ENCODE measurements at regions not wholly inside any gene's neighbourhood (a gene's known extent, or its start where the extent isn't known, plus 50 kb on each side); places are given as distances from the start of the nearest gene placed in this dataset.

DNA sequence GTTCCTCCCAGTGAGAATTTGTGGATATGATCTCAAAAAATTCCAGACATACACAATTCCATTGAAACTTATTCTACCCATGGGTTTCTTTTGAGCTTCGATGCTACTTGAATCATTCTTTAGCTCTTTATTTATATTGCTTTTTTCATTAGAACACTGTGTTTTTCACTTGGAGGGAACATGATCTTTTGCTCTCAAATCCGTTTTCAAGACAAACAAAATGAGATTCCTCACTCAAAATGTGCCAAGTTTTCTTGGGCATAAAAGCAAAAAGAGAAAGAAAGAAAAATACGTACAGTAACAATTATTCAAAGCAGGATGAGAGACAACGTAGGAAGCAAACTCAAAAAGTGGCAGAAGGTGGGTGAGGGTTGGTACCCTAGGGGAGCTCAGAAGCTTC, 118.8 kb upstream of the PDZRN3 start (continued):
- no peak for TF ChIP-seq CTCF (IDR thresholded peaks at IDR 0.05)

DNA sequence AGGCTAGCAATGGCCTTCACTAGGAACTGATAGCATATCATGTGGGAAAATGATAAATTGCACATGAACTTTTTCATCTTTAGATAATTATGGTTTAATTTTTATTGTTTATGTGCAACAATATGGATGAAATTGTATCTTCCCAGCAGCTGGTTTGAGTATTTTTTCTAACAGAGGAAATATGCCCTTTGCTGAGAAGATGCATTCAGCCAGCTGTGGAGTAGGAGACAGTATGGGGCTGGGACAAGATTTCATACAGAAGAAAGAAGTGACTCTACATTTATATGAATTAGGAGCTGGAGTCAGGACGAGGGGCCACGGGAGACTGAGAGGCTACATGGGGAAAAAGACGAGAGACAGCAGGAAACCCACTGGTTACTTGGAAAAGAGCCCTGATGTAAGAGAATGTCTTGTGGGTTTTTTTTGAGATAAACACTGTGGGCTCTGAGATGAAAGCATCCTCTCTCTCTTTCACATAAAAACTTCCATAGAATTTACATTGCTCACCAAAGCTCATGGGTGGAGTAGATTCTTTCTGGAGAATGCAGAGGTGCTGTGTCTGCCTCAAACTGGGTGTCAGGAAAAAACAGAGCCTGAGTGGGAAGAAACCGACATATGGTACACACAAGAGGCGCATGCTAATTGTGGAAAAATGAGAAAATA, 115.2 kb upstream of the PDZRN3 start:
- Histone ChIP-seq H3K9me3 (no peaks in the 10 kb centered on the region), H3K4me1 (no peaks in the 10 kb centered on the region), H3K27ac (no peak overlapping the region), H3K4me3 (no peak overlapping the region), H3K4me2 (no peak overlapping the region)
- CTCF ChIA-PET: no interaction called here
- DNase-seq (ENCODE audit: low read depth in 1 of 2, low spot score in 1 of 2) (no peak), ATAC-seq (no peak), FAIRE-seq (no peak)
- 3% methylated on average over 5 of the region's 5 CpGs for WGBS (ENCODE audit: missing lambda C conversion rate)
- POLR2A ChIA-PET: no interaction called here
- no peak for TF ChIP-seq CBX8 (IDR thresholded peaks at IDR 0.05)
- no peak for TF ChIP-seq ESRRA (IDR thresholded peaks at IDR 0.05; ENCODE audit: borderline replicate concordance, low read length)
- no peak for TF ChIP-seq HOXA7 (CRISPR knock-in tag; IDR thresholded peaks at IDR 0.05)
- no peak for TF ChIP-seq RNF2 (IDR thresholded peaks at IDR 0.05; ENCODE audit: borderline replicate concordance, low read depth)
- no peak for TF ChIP-seq EHMT2 (IDR thresholded peaks at IDR 0.05; ENCODE audit: low read depth)
- no peak for TF ChIP-seq GATA3 (IDR thresholded peaks at IDR 0.05; ENCODE audit: borderline replicate concordance)
- TF ChIP-seq SMC3 (IDR thresholded peaks at IDR 0.05): no peak
- no peak for TF ChIP-seq RFX5 (IDR thresholded peaks at IDR 0.05)
- no peak for TF ChIP-seq NR3C1 (IDR thresholded peaks at IDR 0.05)
- TF ChIP-seq NPAS2 (CRISPR knock-in tag; IDR thresholded peaks at IDR 0.05; ENCODE audit: borderline replicate concordance): no peak
- no peak for TF ChIP-seq ZFP36 (IDR thresholded peaks at IDR 0.05; ENCODE audit: borderline replicate concordance, partially characterized antibody)
- TF ChIP-seq EP300 (IDR thresholded peaks at IDR 0.05): no peak
- TF ChIP-seq TFCP2L1 (CRISPR knock-in tag; IDR thresholded peaks at IDR 0.05): no peak
- no peak for TF ChIP-seq POLR2A (IDR thresholded peaks at IDR 0.05; ENCODE audit: low read length)
- no peak for TF ChIP-seq HES2 (IDR thresholded peaks at IDR 0.05)
- TF ChIP-seq HOXB5 (CRISPR knock-in tag; IDR thresholded peaks at IDR 0.05): no peak
- no peak for TF ChIP-seq RCOR1 (IDR thresholded peaks at IDR 0.05; ENCODE audit: low read depth, low read length)

GRCh38 chr3:73738711-73739110, 114.0 kb upstream of the PDZRN3 start:
- ChIA-PET CTCF (no interaction called here), POLR2A (no interaction called here)
- Histone ChIP-seq H3K4me3 (no peak overlapping the region), H3K27ac (no peak overlapping the region), H3K4me2 (no peak overlapping the region), H3K9me3 (no peaks in the 10 kb centered on the region), H3K4me1 (no peaks in the 10 kb centered on the region)
- TF ChIP-seq, protein P1, sequence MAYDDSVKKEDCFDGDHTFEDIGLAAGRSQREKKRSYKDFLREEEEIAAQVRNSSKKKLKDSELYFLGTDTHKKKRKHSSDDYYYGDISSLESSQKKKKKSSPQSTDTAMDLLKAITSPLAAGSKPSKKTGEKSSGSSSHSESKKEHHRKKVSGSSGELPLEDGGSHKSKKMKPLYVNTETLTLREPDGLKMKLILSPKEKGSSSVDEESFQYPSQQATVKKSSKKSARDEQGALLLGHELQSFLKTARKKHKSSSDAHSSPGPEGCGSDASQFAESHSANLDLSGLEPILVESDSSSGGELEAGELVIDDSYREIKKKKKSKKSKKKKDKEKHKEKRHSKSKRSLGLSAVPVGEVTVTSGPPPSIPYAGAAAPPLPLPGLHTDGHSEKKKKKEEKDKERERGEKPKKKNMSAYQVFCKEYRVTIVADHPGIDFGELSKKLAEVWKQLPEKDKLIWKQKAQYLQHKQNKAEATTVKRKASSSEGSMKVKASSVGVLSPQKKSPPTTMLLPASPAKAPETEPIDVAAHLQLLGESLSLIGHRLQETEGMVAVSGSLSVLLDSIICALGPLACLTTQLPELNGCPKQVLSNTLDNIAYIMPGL (CRISPR knock-in tag; IDR thresholded peaks at IDR 0.05; ENCODE audit: borderline replicate concordance): no peak
- TF ChIP-seq TP53 (CRISPR knock-in tag; IDR thresholded peaks at IDR 0.05) (no peak), EHF (CRISPR knock-in tag; IDR thresholded peaks at IDR 0.05) (no peak), RARB (CRISPR knock-in tag; IDR thresholded peaks at IDR 0.05) (no peak), PBX3 (IDR thresholded peaks at IDR 0.05) (no peak), MYC (IDR thresholded peaks at IDR 0.05; ENCODE audit: borderline replicate concordance, low read length) (no peak), KDM5A (IDR thresholded peaks at IDR 0.05) (no peak)
- TF ChIP-seq, protein P2, sequence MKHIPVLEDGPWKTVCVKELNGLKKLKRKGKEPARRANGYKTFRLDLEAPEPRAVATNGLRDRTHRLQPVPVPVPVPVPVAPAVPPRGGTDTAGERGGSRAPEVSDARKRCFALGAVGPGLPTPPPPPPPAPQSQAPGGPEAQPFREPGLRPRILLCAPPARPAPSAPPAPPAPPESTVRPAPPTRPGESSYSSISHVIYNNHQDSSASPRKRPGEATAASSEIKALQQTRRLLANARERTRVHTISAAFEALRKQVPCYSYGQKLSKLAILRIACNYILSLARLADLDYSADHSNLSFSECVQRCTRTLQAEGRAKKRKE (CRISPR knock-in tag; IDR thresholded peaks at IDR 0.05; ENCODE audit: low read depth): no peak
- TF ChIP-seq, protein P3, sequence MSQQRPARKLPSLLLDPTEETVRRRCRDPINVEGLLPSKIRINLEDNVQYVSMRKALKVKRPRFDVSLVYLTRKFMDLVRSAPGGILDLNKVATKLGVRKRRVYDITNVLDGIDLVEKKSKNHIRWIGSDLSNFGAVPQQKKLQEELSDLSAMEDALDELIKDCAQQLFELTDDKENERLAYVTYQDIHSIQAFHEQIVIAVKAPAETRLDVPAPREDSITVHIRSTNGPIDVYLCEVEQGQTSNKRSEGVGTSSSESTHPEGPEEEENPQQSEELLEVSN (IDR thresholded peaks at IDR 0.05; ENCODE audit: borderline replicate concordance, low read depth): no peak
- 0% methylated on average over 1 of the region's 1 CpG for WGBS (ENCODE audit: missing lambda C conversion rate)
- ATAC-seq: no peak
- FAIRE-seq: no peak
- DNase-seq (ENCODE audit: low read depth in 1 of 2, low spot score in 1 of 2): no peak
